GM12878 (cell line): ENCODE measurements at regions not wholly inside any gene's neighbourhood (a gene's known extent, or its start where the extent isn't known, plus 50 kb on each side); places are given as distances from the start of the nearest gene placed in this dataset.

ENCODE experiments used
- ATAC-seq: fragments of 200-7000 bp; cut with Tn5 transposase; 3 replicates; pipeline ENCODE4 v1.9.1; 2020; ENCODE audit warnings: mild to moderate bottlenecking, moderate library complexity
- BruUV-seq: library from RNA; stranded (reverse); fragments of 400-500 nt; replicated peaks from 2 replicates; lab custom pipeline; 2021; lab: Mats Ljungman, UMichigan
- CTCF ChIA-PET: fragments of 300-600 bp; sonication (Branson Sonifier 250); formaldehyde crosslinking; extraction: SDS; loops from one replicate; lab custom pipeline; 2021; ENCODE audit warnings: inconsistent platforms; lab: Yijun Ruan, JAX
- POLR2A ChIA-PET: fragments of 350-600 bp; formaldehyde crosslinking; extraction: SDS; loops from one replicate; lab custom pipeline; 2021; ENCODE audit warnings: inconsistent platforms; lab: Charles Lee
- RAD21 ChIA-PET: fragments of 300-600 bp; sonication (Branson Sonifier 250); formaldehyde crosslinking; loops from one replicate; lab custom pipeline; 2023; ENCODE audit warnings: antibody characterized with exemption; ENCODE audit not compliant: unreplicated experiment; lab: Charles Lee
- SMC1A ChIA-PET: fragments of 300-600 bp; sonication (Branson Sonifier 250); formaldehyde crosslinking; loops from one replicate; lab custom pipeline; 2023; ENCODE audit not compliant: unreplicated experiment, uncharacterized antibody; lab: Charles Lee
- DNase-seq: peaks from one replicate; pipeline ENCODE4 v3.0.0-alpha.2; 2011; ENCODE audit warnings: low read depth, low spot score
- FAIRE-seq: peaks from 3 replicates; lab custom pipeline; 2011; peaks lifted over from hg19 to GRCh38; lab: Jason Lieb, UNC
- H2AFZ ChIP-seq: 2 replicates; pipeline ENCODE4 v1.6.0; 2011; ENCODE audit warnings: low read depth, low read length, control low read depth; ENCODE audit not compliant: control insufficient read depth
- H3K27ac ChIP-seq: 2 replicates; pipeline ENCODE4 v1.5.1; 2011; ENCODE audit warnings: control low read depth; ENCODE audit not compliant: control insufficient read depth, insufficient read depth
- H3K27me3 ChIP-seq, 2 experiments: replicated peaks in 1 of 2; 2 replicates each; pipeline versions ENCODE4 v1.6.0 to v1.6.1; 2011; ENCODE audit warnings: low read length in 1 of 2; ENCODE audit not compliant: control insufficient read depth in 2 of 2, insufficient read depth in 2 of 2
- H3K36me3 ChIP-seq, 2 experiments: 2 replicates each; pipeline ENCODE4 v1.5.1; 2011; ENCODE audit warnings: low read length in 1 of 2; ENCODE audit not compliant: control insufficient read depth in 2 of 2, insufficient read depth in 2 of 2
- H3K4me1 ChIP-seq: 2 replicates; pipeline ENCODE4 v1.6.1; 2011; ENCODE audit warnings: mild to moderate bottlenecking, low read length, moderate library complexity, mixed read lengths; ENCODE audit not compliant: control insufficient read depth, insufficient read depth
- H3K4me2 ChIP-seq: 2 replicates; pipeline ENCODE4 v1.6.0; 2011; ENCODE audit warnings: control low read depth; ENCODE audit not compliant: control insufficient read depth, insufficient read depth
- H3K4me3 ChIP-seq: fragments of 200-600 bp; sonication (generic); 2 replicates; pipeline ENCODE4 v1.5.1; 2016
- H3K79me2 ChIP-seq: 2 replicates; pipeline ENCODE4 v1.6.0; 2011; ENCODE audit warnings: low read length; ENCODE audit not compliant: control insufficient read depth, insufficient read depth
- H3K9ac ChIP-seq: 2 replicates; pipeline ENCODE4 v1.8.0; 2011; ENCODE audit warnings: low read length, control low read depth, mixed read lengths; ENCODE audit not compliant: control insufficient read depth, insufficient read depth
- H3K9me3 ChIP-seq: replicated peaks from 3 replicates; pipeline ENCODE4 v1.5.1; 2011; ENCODE audit warnings: mild to moderate bottlenecking, low read length; ENCODE audit not compliant: control insufficient read depth, insufficient read depth
- H4K20me1 ChIP-seq: 2 replicates; pipeline ENCODE4 v1.6.0; 2011; ENCODE audit not compliant: control insufficient read depth, insufficient read depth
- ATF7 ChIP-seq: fragments of 450-650 bp; IDR thresholded peaks from 2 replicates; pipeline ENCODE4 v1.6.1; 2016; ENCODE audit warnings: low read depth, mild to moderate bottlenecking
- CBX5 ChIP-seq: sonication (generic); IDR thresholded peaks from 2 replicates; pipeline ENCODE4 v1.6.1; 2016; ENCODE audit warnings: low read depth, moderate library complexity, mild to moderate bottlenecking, inconsistent platforms
- CREB1 ChIP-seq: IDR thresholded peaks from 2 replicates; pipeline ENCODE4 v1.6.1; 2012; ENCODE audit warnings: low read depth, mild to moderate bottlenecking, inconsistent platforms
- FOXM1 ChIP-seq: IDR thresholded peaks from 2 replicates; pipeline ENCODE4 v1.6.1; 2012; ENCODE audit warnings: low read depth, mild to moderate bottlenecking, inconsistent platforms, low read length, moderate library complexity
- HDAC6 ChIP-seq: fragments of 200-600 bp; sonication (generic); IDR thresholded peaks from one replicate; pipeline ENCODE4 v1.8.0; 2017; ENCODE audit warnings: antibody characterized with exemption; ENCODE audit not compliant: unreplicated experiment
- NBN ChIP-seq: fragments of 450-650 bp; IDR thresholded peaks from 2 replicates; pipeline ENCODE4 v1.6.1; 2016
- PML ChIP-seq: IDR thresholded peaks from 2 replicates; pipeline ENCODE4 v1.6.1; 2012; ENCODE audit warnings: low read length, inconsistent platforms
- SMAD1 ChIP-seq: fragments of 450-650 bp; IDR thresholded peaks from 2 replicates; pipeline ENCODE4 v1.6.1; 2018; ENCODE audit warnings: mild to moderate bottlenecking, low read depth; ENCODE audit not compliant: partially characterized antibody
- TCF3 ChIP-seq: IDR thresholded peaks from 2 replicates; pipeline ENCODE4 v1.6.1; 2012; ENCODE audit warnings: low read depth, mild to moderate bottlenecking, low read length, borderline replicate concordance; ENCODE audit not compliant: insufficient read depth
- WGBS: methylation state at CpG from one replicate; pipeline ENCODE4 v1.1.6; 2016; ENCODE audit warnings: low lambda C conversion rate; ENCODE audit not compliant: insufficient replicate concordance, insufficient coverage; ENCODE audit errors: missing lambda C conversion rate; 5-methylcytosine and 5-hydroxymethylcytosine counted together
- in situ Hi-C: fragments of 300-500 bp; cut with MboI; formaldehyde crosslinking; loops from 9 replicates; pipeline ENCODE4 v1.14.3; 2018; ENCODE audit warnings: mixed read lengths
- intact Hi-C: fragments of 100-400 bp; cut with micrococcal nuclease; formaldehyde crosslinking; loops from one replicate; pipeline ENCODE4 v1.14.2; 2022; ENCODE audit not compliant: unreplicated experiment
- TF ChIP-seq, protein P1 (sequence below): fragments of 450-650 bp; formaldehyde crosslinking; IDR thresholded peaks from 2 replicates; pipeline ENCODE4 v1.4.0; 2020; ENCODE audit warnings: mild to moderate bottlenecking, moderate library complexity
- TF ChIP-seq, protein P2 (sequence below): fragments of 450-650 bp; IDR thresholded peaks from 2 replicates; pipeline ENCODE4 v1.6.1; 2017; ENCODE audit warnings: mild to moderate bottlenecking, moderate library complexity

- no peaks in the 10 kb centered on the region for H3K27me3 ChIP-seq
- H2AFZ ChIP-seq, result no peak overlapping the region
- TF ChIP-seq TCF3, result no peak
- no peak for TF ChIP-seq FOXM1
- no peak for TF ChIP-seq SMAD1
- TF ChIP-seq ATF7, result no peak
- no peaks in the 10 kb centered on the region for H3K79me2 ChIP-seq
- H3K9me3 ChIP-seq, result no peaks in the 10 kb centered on the region
- ChIA-PET POLR2A (no interaction called here), CTCF (interaction anchor here (1.4 kb wide), 1 partner anchor 9 kb away, joined by 3 read pairs; no protein-coding TSS in a partner anchor), RAD21 (interaction anchor here (1.0 kb wide), 1 partner anchor 148 kb away, joined by 3 read pairs; no protein-coding TSS in a partner anchor), SMC1A (interaction anchor here (1.1 to 1.2 kb wide), 2 partner anchors 8 to 62 kb away, joined by 3 to 4 read pairs; no protein-coding TSS in a partner anchor)
- no peaks in the 10 kb centered on the region for H3K36me3 ChIP-seq
- H3K4me1 ChIP-seq, result no peaks in the 10 kb centered on the region
- in situ Hi-C loops (no loop called here), intact Hi-C loops (no loop called here)
- H3K9ac ChIP-seq, result no peak overlapping the region
- no TSS peak for BruUV-seq
- FAIRE-seq (no peak), ATAC-seq (no peak), DNase-seq (no peak)
- H4K20me1 ChIP-seq, result no peaks in the 10 kb centered on the region
- H3K4me2 ChIP-seq, result no peak overlapping the region
- no peak overlapping the region for H3K4me3 ChIP-seq
- H3K27ac ChIP-seq, result no peak overlapping the region
Observed at GRCh38 chr16:16923479-16923878, 544.5 kb downstream of the NPIPA7 start.

GRCh38 chr16:16924613-16925012, 545.7 kb downstream of the NPIPA7 start:
- RAD21 ChIA-PET, result no interaction called here
- 0% methylated on average over 4 of the region's 4 CpGs for WGBS
- CTCF ChIA-PET, result interaction anchor here (1.1 kb wide), 1 partner anchor 63 kb away, joined by 3 read pairs; no protein-coding TSS in a partner anchor
- Histone ChIP-seq H3K4me2 (no peak overlapping the region), H3K9ac (no peak overlapping the region), H3K36me3 (no peaks in the 10 kb centered on the region), H3K4me1 (no peaks in the 10 kb centered on the region), H4K20me1 (no peaks in the 10 kb centered on the region), H3K27me3 (no peaks in the 10 kb centered on the region), H3K79me2 (no peaks in the 10 kb centered on the region), H3K9me3 (no peaks in the 10 kb centered on the region), H3K27ac (no peak overlapping the region), H2AFZ (no peak overlapping the region), H3K4me3 (no peak overlapping the region)
- SMC1A ChIA-PET, result no interaction called here
- ATAC-seq (no peak), DNase-seq (no peak), FAIRE-seq (no peak)
- in situ Hi-C loops, result no loop called here
- POLR2A ChIA-PET, result no interaction called here
- BruUV-seq, result no TSS peak
- intact Hi-C loops, result no loop called here
- TF ChIP-seq SMAD1, result no peak
- TF ChIP-seq, protein P1, sequence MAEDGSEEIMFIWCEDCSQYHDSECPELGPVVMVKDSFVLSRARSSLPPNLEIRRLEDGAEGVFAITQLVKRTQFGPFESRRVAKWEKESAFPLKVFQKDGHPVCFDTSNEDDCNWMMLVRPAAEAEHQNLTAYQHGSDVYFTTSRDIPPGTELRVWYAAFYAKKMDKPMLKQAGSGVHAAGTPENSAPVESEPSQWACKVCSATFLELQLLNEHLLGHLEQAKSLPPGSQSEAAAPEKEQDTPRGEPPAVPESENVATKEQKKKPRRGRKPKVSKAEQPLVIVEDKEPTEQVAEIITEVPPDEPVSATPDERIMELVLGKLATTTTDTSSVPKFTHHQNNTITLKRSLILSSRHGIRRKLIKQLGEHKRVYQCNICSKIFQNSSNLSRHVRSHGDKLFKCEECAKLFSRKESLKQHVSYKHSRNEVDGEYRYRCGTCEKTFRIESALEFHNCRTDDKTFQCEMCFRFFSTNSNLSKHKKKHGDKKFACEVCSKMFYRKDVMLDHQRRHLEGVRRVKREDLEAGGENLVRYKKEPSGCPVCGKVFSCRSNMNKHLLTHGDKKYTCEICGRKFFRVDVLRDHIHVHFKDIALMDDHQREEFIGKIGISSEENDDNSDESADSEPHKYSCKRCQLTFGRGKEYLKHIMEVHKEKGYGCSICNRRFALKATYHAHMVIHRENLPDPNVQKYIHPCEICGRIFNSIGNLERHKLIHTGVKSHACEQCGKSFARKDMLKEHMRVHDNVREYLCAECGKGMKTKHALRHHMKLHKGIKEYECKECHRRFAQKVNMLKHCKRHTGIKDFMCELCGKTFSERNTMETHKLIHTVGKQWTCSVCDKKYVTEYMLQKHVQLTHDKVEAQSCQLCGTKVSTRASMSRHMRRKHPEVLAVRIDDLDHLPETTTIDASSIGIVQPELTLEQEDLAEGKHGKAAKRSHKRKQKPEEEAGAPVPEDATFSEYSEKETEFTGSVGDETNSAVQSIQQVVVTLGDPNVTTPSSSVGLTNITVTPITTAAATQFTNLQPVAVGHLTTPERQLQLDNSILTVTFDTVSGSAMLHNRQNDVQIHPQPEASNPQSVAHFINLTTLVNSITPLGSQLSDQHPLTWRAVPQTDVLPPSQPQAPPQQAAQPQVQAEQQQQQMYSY (CRISPR knock-in tag), result no peak
- TF ChIP-seq HDAC6, result no peak
- TF ChIP-seq, protein P2, sequence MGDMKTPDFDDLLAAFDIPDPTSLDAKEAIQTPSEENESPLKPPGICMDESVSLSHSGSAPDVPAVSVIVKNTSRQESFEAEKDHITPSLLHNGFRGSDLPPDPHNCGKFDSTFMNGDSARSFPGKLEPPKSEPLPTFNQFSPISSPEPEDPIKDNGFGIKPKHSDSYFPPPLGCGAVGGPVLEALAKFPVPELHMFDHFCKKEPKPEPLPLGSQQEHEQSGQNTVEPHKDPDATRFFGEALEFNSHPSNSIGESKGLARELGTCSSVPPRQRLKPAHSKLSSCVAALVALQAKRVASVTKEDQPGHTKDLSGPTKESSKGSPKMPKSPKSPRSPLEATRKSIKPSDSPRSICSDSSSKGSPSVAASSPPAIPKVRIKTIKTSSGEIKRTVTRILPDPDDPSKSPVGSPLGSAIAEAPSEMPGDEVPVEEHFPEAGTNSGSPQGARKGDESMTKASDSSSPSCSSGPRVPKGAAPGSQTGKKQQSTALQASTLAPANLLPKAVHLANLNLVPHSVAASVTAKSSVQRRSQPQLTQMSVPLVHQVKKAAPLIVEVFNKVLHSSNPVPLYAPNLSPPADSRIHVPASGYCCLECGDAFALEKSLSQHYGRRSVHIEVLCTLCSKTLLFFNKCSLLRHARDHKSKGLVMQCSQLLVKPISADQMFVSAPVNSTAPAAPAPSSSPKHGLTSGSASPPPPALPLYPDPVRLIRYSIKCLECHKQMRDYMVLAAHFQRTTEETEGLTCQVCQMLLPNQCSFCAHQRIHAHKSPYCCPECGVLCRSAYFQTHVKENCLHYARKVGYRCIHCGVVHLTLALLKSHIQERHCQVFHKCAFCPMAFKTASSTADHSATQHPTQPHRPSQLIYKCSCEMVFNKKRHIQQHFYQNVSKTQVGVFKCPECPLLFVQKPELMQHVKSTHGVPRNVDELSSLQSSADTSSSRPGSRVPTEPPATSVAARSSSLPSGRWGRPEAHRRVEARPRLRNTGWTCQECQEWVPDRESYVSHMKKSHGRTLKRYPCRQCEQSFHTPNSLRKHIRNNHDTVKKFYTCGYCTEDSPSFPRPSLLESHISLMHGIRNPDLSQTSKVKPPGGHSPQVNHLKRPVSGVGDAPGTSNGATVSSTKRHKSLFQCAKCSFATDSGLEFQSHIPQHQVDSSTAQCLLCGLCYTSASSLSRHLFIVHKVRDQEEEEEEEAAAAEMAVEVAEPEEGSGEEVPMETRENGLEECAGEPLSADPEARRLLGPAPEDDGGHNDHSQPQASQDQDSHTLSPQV, result no peak
- no peak for TF ChIP-seq CREB1
- no peak for TF ChIP-seq CBX5
- TF ChIP-seq NBN, result no peak
- TF ChIP-seq PML, result no peak
